Skeletal muscle tissue (tissue), 3 donors: ENCODE measurements at regions not wholly inside any gene's neighbourhood (a gene's known extent, or its start where the extent isn't known, plus 50 kb on each side); places are given as distances from the start of the nearest gene placed in this dataset.

Experiments used
- H3K27ac ChIP-seq: one replicate; pipeline ENCODE4 v1.7.0; 2013; ENCODE audit warnings: mild to moderate bottlenecking, low read depth, low read length, inconsistent platforms
- H3K27me3 ChIP-seq, 3 donors: one replicate each; pipeline ENCODE4 v1.7.0; 2013; ENCODE audit warnings: low read length in 3 of 3; ENCODE audit not compliant: control insufficient read depth in 3 of 3, insufficient read depth in 3 of 3
- H3K36me3 ChIP-seq, 3 donors: one replicate each; pipeline ENCODE4 v1.7.0; 2013; ENCODE audit warnings: low read length in 3 of 3; ENCODE audit not compliant: control insufficient read depth in 3 of 3, insufficient read depth in 3 of 3
- H3K4me1 ChIP-seq, 3 donors: one replicate each; pipeline ENCODE4 v1.7.0; 2013; ENCODE audit warnings: low read length in 3 of 3, mild to moderate bottlenecking in 3 of 3; ENCODE audit not compliant: control insufficient read depth in 3 of 3, insufficient read depth in 3 of 3
- H3K4me3 ChIP-seq, 3 donors: one replicate each; pipeline ENCODE4 v1.7.0; 2013; ENCODE audit warnings: low read length in 3 of 3
- H3K9ac ChIP-seq, 3 donors: one replicate each; pipeline ENCODE4 v1.7.0; 2013; ENCODE audit warnings: low read length in 3 of 3, mild to moderate bottlenecking in 3 of 3, moderate library complexity in 2 of 3, low read depth in 1 of 3
- H3K9me3 ChIP-seq, 3 donors: one replicate each; pipeline ENCODE4 v1.7.0; 2013; ENCODE audit warnings: low read length in 3 of 3; ENCODE audit not compliant: control insufficient read depth in 3 of 3
- donor health status: Osteomylitis.

DNA sequence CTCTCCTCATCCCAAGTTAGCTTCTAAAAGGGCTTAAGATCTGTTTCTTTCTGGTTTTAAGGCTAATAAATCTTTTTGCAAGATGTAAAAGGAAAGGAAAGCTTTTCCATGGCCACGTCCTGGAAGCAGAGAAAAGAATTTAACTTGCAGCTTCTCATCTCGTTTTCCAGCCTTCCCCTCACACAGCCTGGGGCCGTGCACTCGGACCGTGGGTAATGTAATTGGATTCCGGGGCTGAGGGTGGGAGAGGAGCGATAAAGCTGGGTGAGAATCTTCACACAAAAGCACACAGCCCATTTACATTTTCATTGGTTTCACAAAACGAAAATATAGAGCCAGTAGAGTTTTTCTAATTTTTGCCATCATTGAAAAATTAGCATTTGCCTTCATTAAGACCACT lies 91.2 kb downstream of the IRX2 start:
- Histone ChIP-seq H3K9ac (no peak overlapping the region), H3K27ac (no peak overlapping the region), H3K27me3 (peaks cover 0 to 24% (median 3%) of the 10 kb centered on the region in 3 donors), H3K36me3 (no peaks in the 10 kb centered on the region), H3K4me1 (no peaks in the 10 kb centered on the region), H3K4me3 (no peak overlapping the region), H3K9me3 (no peaks in the 10 kb centered on the region)

GRCh38 chr5:2658881-2659470 lies 92.5 kb downstream of the IRX2 start:
- Histone ChIP-seq H3K36me3 (no peaks in the 10 kb centered on the region), H3K9me3 (no peaks in the 10 kb centered on the region), H3K4me3 (no peak overlapping the region), H3K27me3 (peaks cover 0 to 24% (median 3%) of the 10 kb centered on the region in 3 donors), H3K4me1 (no peaks in the 10 kb centered on the region), H3K9ac (no peak overlapping the region), H3K27ac (no peak overlapping the region)

GRCh38 chr5:2658447-2658846 lies 93.0 kb downstream of the IRX2 start:
- Histone ChIP-seq H3K4me1 (no peaks in the 10 kb centered on the region), H3K36me3 (no peaks in the 10 kb centered on the region), H3K9ac (no peak overlapping the region), H3K27ac (no peak overlapping the region), H3K4me3 (no peak overlapping the region), H3K9me3 (no peaks in the 10 kb centered on the region), H3K27me3 (peaks cover 0 to 24% (median 3%) of the 10 kb centered on the region in 3 donors)

DNA sequence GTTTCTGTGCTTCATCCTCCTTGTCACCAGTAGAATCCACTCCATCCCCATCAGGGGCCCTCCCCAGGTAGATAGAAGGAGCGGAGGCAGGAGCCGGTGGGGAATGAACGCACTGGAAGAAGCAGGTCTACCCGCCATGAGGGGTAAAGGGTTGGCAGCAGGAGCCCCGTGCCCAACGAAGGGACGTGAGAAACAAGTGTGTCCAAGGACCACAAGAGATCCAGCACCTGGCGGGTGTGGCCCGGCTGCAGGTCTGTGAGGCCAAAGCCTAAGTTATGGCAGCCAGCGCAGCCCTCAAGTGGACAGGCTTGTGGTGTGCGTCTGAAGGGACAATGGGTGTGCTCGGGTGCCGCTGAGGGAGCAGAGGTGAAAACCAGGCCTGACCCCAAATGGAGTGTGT lies 94.3 kb downstream of the IRX2 start:
- Histone ChIP-seq H3K4me3 (no peak overlapping the region), H3K27ac (no peak overlapping the region), H3K27me3 (peaks cover 0 to 24% (median 3%) of the 10 kb centered on the region in 3 donors), H3K9me3 (no peaks in the 10 kb centered on the region), H3K9ac (no peak overlapping the region), H3K36me3 (no peaks in the 10 kb centered on the region), H3K4me1 (no peaks in the 10 kb centered on the region)

GRCh38 chr5:2656206-2656605 lies 95.3 kb downstream of the IRX2 start:
- peaks cover 0 to 24% (median 3%) of the 10 kb centered on the region in 3 donors for H3K27me3 ChIP-seq
- no peak overlapping the region for H3K9ac ChIP-seq
- no peak overlapping the region for H3K4me3 ChIP-seq
- H3K4me1 ChIP-seq = no peaks in the 10 kb centered on the region
- no peaks in the 10 kb centered on the region for H3K36me3 ChIP-seq
- no peaks in the 10 kb centered on the region for H3K9me3 ChIP-seq
- H3K27ac ChIP-seq = no peak overlapping the region

DNA sequence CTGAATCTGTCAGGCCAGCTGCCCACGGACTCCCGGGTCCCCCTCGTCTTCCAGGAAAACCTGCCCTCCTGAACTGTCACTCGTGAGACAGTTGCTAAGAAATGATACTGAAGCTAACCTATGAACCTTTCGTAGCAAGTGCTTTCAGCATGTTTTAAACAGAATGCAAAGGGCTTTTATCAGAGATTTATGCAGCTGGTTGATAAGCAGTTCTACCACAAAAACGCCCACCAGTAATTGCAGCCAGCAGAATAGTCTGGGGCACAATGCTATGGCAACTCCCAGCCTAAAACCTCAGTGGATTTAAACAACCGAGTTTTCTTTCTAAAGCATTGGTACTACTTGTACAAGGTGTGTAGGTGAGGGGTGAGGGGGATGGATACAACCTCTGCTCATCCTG lies 97.5 kb downstream of the IRX2 start:
- H3K4me3 ChIP-seq = no peak overlapping the region
- H3K9me3 ChIP-seq = no peaks in the 10 kb centered on the region
- no peak overlapping the region for H3K27ac ChIP-seq
- peaks cover 0 to 21% (median 3%) of the 10 kb centered on the region in 3 donors for H3K27me3 ChIP-seq
- no peaks in the 10 kb centered on the region for H3K4me1 ChIP-seq
- H3K9ac ChIP-seq = no peak overlapping the region
- H3K36me3 ChIP-seq = no peaks in the 10 kb centered on the region

DNA sequence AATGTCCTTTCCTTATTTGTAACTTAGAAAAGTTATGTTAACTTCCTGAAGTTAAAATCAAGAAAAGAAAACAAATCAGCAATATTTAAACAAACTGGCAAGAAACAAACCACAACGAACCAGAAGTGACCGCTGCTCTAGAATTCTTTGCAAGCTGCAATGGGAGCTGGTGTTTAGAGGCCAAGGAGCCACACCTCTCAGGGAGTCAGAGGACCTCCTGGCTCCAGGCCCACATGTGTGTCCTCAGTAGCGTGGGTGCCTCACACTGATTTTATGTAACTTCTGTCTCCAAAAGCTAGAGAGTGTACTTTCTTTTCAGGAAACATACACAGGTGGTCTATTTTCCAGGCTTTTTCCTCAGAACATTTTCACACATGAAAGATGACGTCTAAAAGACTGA lies 100.4 kb downstream of the IRX2 start:
- Histone ChIP-seq H3K4me1 (no peaks in the 10 kb centered on the region), H3K9me3 (no peaks in the 10 kb centered on the region), H3K27ac (no peak overlapping the region), H3K27me3 (no peaks in the 10 kb centered on the region), H3K36me3 (no peaks in the 10 kb centered on the region), H3K9ac (no peak overlapping the region), H3K4me3 (no peak overlapping the region)

GRCh38 chr5:2642684-2643345 lies 108.7 kb downstream of the IRX2 start:
- H3K9me3 ChIP-seq = peaks cover 0 to 2% (median 0%) of the 10 kb centered on the region in 3 donors
- peaks cover 0 to 18% (median 4%) of the 10 kb centered on the region in 3 donors for H3K27me3 ChIP-seq
- no peak overlapping the region for H3K9ac ChIP-seq
- no peak overlapping the region for H3K4me3 ChIP-seq
- no peak overlapping the region for H3K27ac ChIP-seq
- H3K36me3 ChIP-seq = no peaks in the 10 kb centered on the region
- H3K4me1 ChIP-seq = no peaks in the 10 kb centered on the region

DNA sequence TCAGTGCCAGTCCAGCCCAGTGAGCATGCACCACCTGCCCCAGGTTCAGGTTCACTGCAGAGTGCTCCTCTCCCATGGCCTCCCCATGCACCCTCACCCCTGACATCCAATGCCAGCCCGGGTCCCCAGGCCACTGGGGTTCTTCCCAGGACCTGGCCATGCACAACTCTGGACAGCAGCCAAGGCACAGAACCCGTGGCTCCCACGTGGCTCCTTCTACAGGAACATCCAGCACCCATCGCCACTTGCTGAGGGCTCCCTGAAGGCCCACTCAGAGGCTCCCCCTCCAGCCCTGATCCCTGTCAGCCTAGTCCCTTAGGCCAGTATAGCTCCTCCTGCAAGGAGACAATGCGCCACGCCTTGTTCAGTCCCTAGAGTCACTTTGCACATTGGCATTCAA lies 110.8 kb downstream of the IRX2 start:
- H3K9me3 ChIP-seq = peaks cover 0 to 2% (median 0%) of the 10 kb centered on the region in 3 donors
- no peak overlapping the region for H3K9ac ChIP-seq
- no peak overlapping the region for H3K4me3 ChIP-seq
- peaks cover 0 to 18% (median 4%) of the 10 kb centered on the region in 3 donors for H3K27me3 ChIP-seq
- no peaks in the 10 kb centered on the region for H3K4me1 ChIP-seq
- no peak overlapping the region for H3K27ac ChIP-seq
- H3K36me3 ChIP-seq = no peaks in the 10 kb centered on the region

GRCh38 chr5:2639425-2639824 lies 112.1 kb downstream of the IRX2 start:
- peaks cover 0 to 2% (median 0%) of the 10 kb centered on the region in 3 donors for H3K9me3 ChIP-seq
- peaks cover 0 to 21% (median 4%) of the 10 kb centered on the region in 3 donors for H3K27me3 ChIP-seq
- H3K9ac ChIP-seq = no peak overlapping the region

More at GRCh38 chr5:2639425-2639824, 112.1 kb downstream of the IRX2 start:
- no peak overlapping the region for H3K27ac ChIP-seq
- no peaks in the 10 kb centered on the region for H3K4me1 ChIP-seq
- H3K36me3 ChIP-seq = no peaks in the 10 kb centered on the region
- no peak overlapping the region for H3K4me3 ChIP-seq
